ENCODE measurements at regions not wholly inside any gene's neighbourhood (a gene's known extent, or its start where the extent isn't known, plus 50 kb on each side); places are given as distances from the start of the nearest gene placed in this dataset.

DNA sequence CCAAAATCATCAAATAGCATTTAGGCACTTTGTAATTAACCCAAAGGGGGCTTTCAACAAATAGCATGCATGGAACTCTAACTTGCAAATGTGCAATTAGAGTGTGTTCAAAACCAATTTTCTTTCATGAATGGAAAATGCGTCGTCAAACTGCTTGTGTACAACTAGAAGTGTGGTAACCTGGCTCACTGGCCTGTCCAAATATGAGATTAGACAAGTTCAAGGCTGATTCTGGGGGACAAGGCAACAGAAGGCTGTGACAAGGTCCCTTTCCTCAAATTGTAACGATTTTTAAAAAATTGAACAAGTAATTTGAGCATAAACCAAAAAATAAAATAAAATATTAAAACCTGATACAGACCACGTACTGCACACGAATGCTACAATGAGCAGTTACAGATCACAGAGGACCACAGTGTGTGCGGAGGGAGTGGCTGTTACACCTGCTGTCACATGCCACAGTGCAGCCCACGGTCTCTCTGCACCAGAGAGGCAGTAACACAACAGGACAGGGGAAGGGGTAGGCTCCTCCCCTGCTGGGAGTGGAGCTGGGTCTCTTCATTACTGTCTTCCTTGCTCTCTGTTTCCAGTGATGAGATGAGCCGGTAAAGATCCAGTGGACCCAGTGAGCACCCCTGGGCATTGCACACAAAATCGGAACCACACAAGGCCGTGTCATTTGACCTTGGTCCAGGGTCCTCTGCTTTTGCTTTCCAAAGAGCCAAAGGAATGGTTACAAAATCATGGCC is 252.2 kb upstream of the PDE10A start:
- Histone ChIP-seq H3K36me3 (ENCODE audit: control insufficient read depth in 2 of 2, extremely low read depth in 1 of 2, insufficient read depth in 2 of 2, low read length in 2 of 2) (no peaks in the 10 kb centered on the region), H2AFZ (ENCODE audit: low read depth, low read length) (no peak overlapping the region), H3K4me3 (replicated peaks in 1 of 3; ENCODE audit: insufficient read depth in 1 of 3, low read depth in 1 of 3, low read length in 3 of 3) (no peak overlapping the region), H3K4me2 (ENCODE audit: insufficient read depth, low read length) (no peak overlapping the region), H3K4me1 (ENCODE audit: control insufficient read depth, extremely low read depth, insufficient read depth, low read length) (no peaks in the 10 kb centered on the region), H3K27ac (ENCODE audit: insufficient read depth, low read depth, low read length) (no peak overlapping the region), H3K27me3 (ENCODE audit: control insufficient read depth in 2 of 2, insufficient read depth in 2 of 2, low read length in 2 of 2) (no peaks in the 10 kb centered on the region), H3K9me1 (replicated peaks; ENCODE audit: control insufficient read depth, extremely low read depth, insufficient read depth, low read length) (no peaks in the 10 kb centered on the region), H3K9me3 (replicated peaks; ENCODE audit: control insufficient read depth, insufficient read depth, low read length) (no peaks in the 10 kb centered on the region), H3K79me2 (ENCODE audit: control insufficient read depth, insufficient read depth, low read length) (no peaks in the 10 kb centered on the region), H4K20me1 (replicated peaks; ENCODE audit: control insufficient read depth, extremely low read depth, insufficient read depth, low read length) (no peaks in the 10 kb centered on the region), H3K9ac (replicated peaks; ENCODE audit: extremely low read depth, insufficient read depth, low read length) (no peak overlapping the region)
- ChIA-PET CTCF (no interaction called here), POLR2A (no interaction called here)
- no peak for DNase-seq (ENCODE audit: low read depth, low spot score)
- FAIRE-seq = no peak
- intact Hi-C loops (cut with micrococcal nuclease) = no loop called here
- TF ChIP-seq JUN (IDR thresholded peaks at IDR 0.05; ENCODE audit: borderline replicate concordance, insufficient read depth, insufficient read length, low read depth) = no peak
- TF ChIP-seq, protein P1, sequence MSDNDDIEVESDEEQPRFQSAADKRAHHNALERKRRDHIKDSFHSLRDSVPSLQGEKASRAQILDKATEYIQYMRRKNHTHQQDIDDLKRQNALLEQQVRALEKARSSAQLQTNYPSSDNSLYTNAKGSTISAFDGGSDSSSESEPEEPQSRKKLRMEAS (IDR thresholded peaks at IDR 0.05; ENCODE audit: insufficient read depth, insufficient read length) = no peak
- TF ChIP-seq POLR2AphosphoS5 (IDR thresholded peaks at IDR 0.05; ENCODE audit: insufficient read depth, low read depth, low read length) = no peak
- TF ChIP-seq GATA2 (IDR thresholded peaks at IDR 0.05; ENCODE audit: insufficient read depth, insufficient read length, low read depth, low read length) = no peak
- no peak for TF ChIP-seq POLR2A (IDR thresholded peaks at IDR 0.05; ENCODE audit: low read depth, low read length)
- TF ChIP-seq, protein P2, sequence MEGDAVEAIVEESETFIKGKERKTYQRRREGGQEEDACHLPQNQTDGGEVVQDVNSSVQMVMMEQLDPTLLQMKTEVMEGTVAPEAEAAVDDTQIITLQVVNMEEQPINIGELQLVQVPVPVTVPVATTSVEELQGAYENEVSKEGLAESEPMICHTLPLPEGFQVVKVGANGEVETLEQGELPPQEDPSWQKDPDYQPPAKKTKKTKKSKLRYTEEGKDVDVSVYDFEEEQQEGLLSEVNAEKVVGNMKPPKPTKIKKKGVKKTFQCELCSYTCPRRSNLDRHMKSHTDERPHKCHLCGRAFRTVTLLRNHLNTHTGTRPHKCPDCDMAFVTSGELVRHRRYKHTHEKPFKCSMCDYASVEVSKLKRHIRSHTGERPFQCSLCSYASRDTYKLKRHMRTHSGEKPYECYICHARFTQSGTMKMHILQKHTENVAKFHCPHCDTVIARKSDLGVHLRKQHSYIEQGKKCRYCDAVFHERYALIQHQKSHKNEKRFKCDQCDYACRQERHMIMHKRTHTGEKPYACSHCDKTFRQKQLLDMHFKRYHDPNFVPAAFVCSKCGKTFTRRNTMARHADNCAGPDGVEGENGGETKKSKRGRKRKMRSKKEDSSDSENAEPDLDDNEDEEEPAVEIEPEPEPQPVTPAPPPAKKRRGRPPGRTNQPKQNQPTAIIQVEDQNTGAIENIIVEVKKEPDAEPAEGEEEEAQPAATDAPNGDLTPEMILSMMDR (IDR thresholded peaks at IDR 0.05; ENCODE audit: extremely low read depth in 1 of 2, insufficient read depth in 1 of 2, low read depth in 1 of 2, low read length in 2 of 2) = no peak
- TF ChIP-seq FOS (IDR thresholded peaks at IDR 0.05; ENCODE audit: borderline replicate concordance, insufficient read depth, low read length) = no peak
- no peak for TF ChIP-seq MYC (IDR thresholded peaks at IDR 0.05; ENCODE audit: low read depth, low read length)
- BruUV-seq (replicated peaks) = no TSS peak
- dilution Hi-C loops (cut with MboI; ENCODE audit: extremely low pct_ligation_motif_present, low sequenced_read_pairs) = no loop called here

All from endothelial cell of umbilical vein (primary cell).